BE2C (cell line): ENCODE measurements at regions not wholly inside any gene's neighbourhood (a gene's known extent, or its start where the extent isn't known, plus 50 kb on each side); places are given as distances from the start of the nearest gene placed in this dataset.

Source experiments
- DNase-seq: peaks from one replicate; pipeline ENCODE4 v3.0.0-alpha.2; 2020
- H3K27me3 ChIP-seq: fragments of 250-450 bp; sonication (Bioruptor Pico); 2 replicates; pipeline ENCODE4 v1.5.1; 2020; ENCODE audit warnings: mild to moderate bottlenecking
- H3K36me3 ChIP-seq: fragments of 250-450 bp; sonication (Bioruptor Pico); 2 replicates; pipeline ENCODE4 v1.5.1; 2020; ENCODE audit warnings: mild to moderate bottlenecking
- H3K4me1 ChIP-seq: fragments of 250-450 bp; sonication (Bioruptor Pico); 2 replicates; pipeline ENCODE4 v1.5.1; 2020
- H3K4me3 ChIP-seq: 2 replicates; pipeline ENCODE4 v1.5.1; 2011; ENCODE audit warnings: low read depth, low read length
- H3K9me3 ChIP-seq: fragments of 250-450 bp; sonication (Bioruptor Pico); 2 replicates; pipeline ENCODE4 v1.5.1; 2020
- CTCF ChIP-seq: IDR thresholded peaks from 2 replicates; pipeline ENCODE4 v1.5.1; 2012; ENCODE audit warnings: mild to moderate bottlenecking, low read depth, low read length

- H3K27me3 ChIP-seq, result no peaks in the 10 kb centered on the region
- TF ChIP-seq CTCF, result no peak
- H3K36me3 ChIP-seq, result no peaks in the 10 kb centered on the region
- no peak overlapping the region for H3K4me3 ChIP-seq
- H3K9me3 ChIP-seq, result no peaks in the 10 kb centered on the region
- H3K4me1 ChIP-seq, result peaks cover 8% of the 10 kb centered on the region
- DNase-seq, result no peak
Measured at GRCh38 chr13:106241974-106242953, 293.2 kb downstream of the EFNB2 start.

GRCh38 chr13:106238690-106239089 is 296.8 kb downstream of the EFNB2 start:
- DNase-seq, result peak; percentile 70
- peaks cover 10% of the 10 kb centered on the region for H3K4me1 ChIP-seq
- peak overlapping the region; percentile 5 for H3K4me3 ChIP-seq
- peak; percentile 49 for TF ChIP-seq CTCF
- H3K36me3 ChIP-seq, result no peaks in the 10 kb centered on the region
- H3K9me3 ChIP-seq, result no peaks in the 10 kb centered on the region; the same call in 1 of the 2 replicates
- H3K27me3 ChIP-seq, result no peaks in the 10 kb centered on the region

- no peaks in the 10 kb centered on the region; the same call in 1 of the 2 replicates for H3K9me3 ChIP-seq
- TF ChIP-seq CTCF, result no peak
- no peaks in the 10 kb centered on the region for H3K36me3 ChIP-seq
- DNase-seq, result no peak
- H3K27me3 ChIP-seq, result no peaks in the 10 kb centered on the region
- peaks cover 2% of the 10 kb centered on the region; the same call in 1 of the 2 replicates for H3K4me1 ChIP-seq
- no peak overlapping the region for H3K4me3 ChIP-seq
Measured at GRCh38 chr13:106234636-106235035, 300.8 kb downstream of the EFNB2 start.

GRCh38 chr13:106233134-106233735 is 302.2 kb downstream of the EFNB2 start:
- Histone ChIP-seq H3K27me3 (no peaks in the 10 kb centered on the region), H3K9me3 (no peaks in the 10 kb centered on the region; the same call in 1 of the 2 replicates), H3K4me1 (peaks cover 2% of the 10 kb centered on the region; the same call in 1 of the 2 replicates), H3K4me3 (no peak overlapping the region), H3K36me3 (no peaks in the 10 kb centered on the region)
- no peak for TF ChIP-seq CTCF
- no peak for DNase-seq

GRCh38 chr13:106232681-106233080 is 302.8 kb downstream of the EFNB2 start:
- no peak for DNase-seq
- H3K4me1 ChIP-seq, result peaks cover 2% of the 10 kb centered on the region; the same call in 1 of the 2 replicates
- no peaks in the 10 kb centered on the region; the same call in 1 of the 2 replicates for H3K9me3 ChIP-seq
- H3K4me3 ChIP-seq, result no peak overlapping the region
- H3K27me3 ChIP-seq, result no peaks in the 10 kb centered on the region
- no peaks in the 10 kb centered on the region for H3K36me3 ChIP-seq
- no peak for TF ChIP-seq CTCF
